Choroid plexus epithelial cell (primary cell): ENCODE measurements at regions not wholly inside any gene's neighbourhood (a gene's known extent, or its start where the extent isn't known, plus 50 kb on each side); places are given as distances from the start of the nearest gene placed in this dataset.
A peak's percentile ranks its signal among the peaks of the same experiment; 100 is the strongest.
"Not testable (repeated sequence)": the region's sequence is repeated elsewhere in the genome, so short reads cannot be mapped to it uniquely, and the experiment has no call there.

Source experiments
- DNase-seq: peaks from one replicate; pipeline ENCODE4 v3.0.0-alpha.2; 2010; ENCODE audit warnings: low read depth
- H3K4me3 ChIP-seq: 2 replicates; pipeline ENCODE4 v1.5.1; 2011; ENCODE audit warnings: low read depth, mild to moderate bottlenecking, control low read depth, low read length, moderate library complexity
- CTCF ChIP-seq: conservative IDR thresholded peaks from 2 replicates; pipeline ENCODE4 v1.5.1; 2011; ENCODE audit warnings: low read depth, mild to moderate bottlenecking, control low read depth, inconsistent platforms, low read length, moderate library complexity

- no peak overlapping the region for H3K4me3 ChIP-seq
- TF ChIP-seq CTCF = no peak
Observed at GRCh38 chr4:127370604-127371003, 262.2 kb upstream of the INTU start.

GRCh38 chr4:127379499-127379898 lies 253.3 kb upstream of the INTU start:
- no peak for DNase-seq
- TF ChIP-seq CTCF = no peak
- no peak overlapping the region for H3K4me3 ChIP-seq

More at GRCh38 chr4:127370604-127371003, 262.2 kb upstream of the INTU start:
- no peak for DNase-seq

GRCh38 chr4:127379948-127380347 lies 252.8 kb upstream of the INTU start:
- not testable (repeated sequence) for DNase-seq, H3K4me3 ChIP-seq

GRCh38 chr4:127383666-127384065 lies 249.1 kb upstream of the INTU start:
- TF ChIP-seq CTCF = no peak
- DNase-seq = no peak
- no peak overlapping the region for H3K4me3 ChIP-seq

GRCh38 chr4:127394516-127394915 lies 238.2 kb upstream of the INTU start:
- no peak for DNase-seq
- H3K4me3 ChIP-seq = no peak overlapping the region
- TF ChIP-seq CTCF = no peak

- DNase-seq = no peak
- no peak for TF ChIP-seq CTCF
Observed at GRCh38 chr4:127400276-127400675, 232.5 kb upstream of the INTU start.

GRCh38 chr4:127400731-127401346 lies 231.9 kb upstream of the INTU start:
- H3K4me3 ChIP-seq = no peak overlapping the region
- DNase-seq = peak; percentile 92
- TF ChIP-seq CTCF = peak; percentile 95

More at GRCh38 chr4:127400276-127400675, 232.5 kb upstream of the INTU start:
- no peak overlapping the region for H3K4me3 ChIP-seq
